HepG2 (cell line): ENCODE measurements at regions not wholly inside any gene's neighbourhood (a gene's known extent, or its start where the extent isn't known, plus 50 kb on each side); places are given as distances from the start of the nearest gene placed in this dataset.

Source experiments
- CREB1 ChIP-seq, 2 experiments: fragments of 450-650 bp in 1 of 2; IDR thresholded peaks; 2 replicates each; pipeline ENCODE4 v1.6.1; 2016 to 2017; ENCODE audit warnings: control low read depth in 1 of 2, mild to moderate bottlenecking in 1 of 2, missing compliant biosample characterization in 1 of 2, missing genetic modification characterization in 1 of 2
- EP300 ChIP-seq, 3 experiments: sonication (generic) in 1 of 3; formaldehyde crosslinking in 1 of 3; IDR thresholded peaks; 2 replicates each; pipeline versions ENCODE4 v1.5.1 to v1.6.1; 2011 to 2020; ENCODE audit warnings: low read depth in 2 of 3, low read length in 2 of 3, borderline replicate concordance in 1 of 3, improper control_type of control experiment in 1 of 3, mild to moderate bottlenecking in 1 of 3, missing genetic modification reagents in 1 of 3, moderate library complexity in 1 of 3
- ESRRA ChIP-seq: sonication (generic); formaldehyde crosslinking; IDR thresholded peaks from 2 replicates; pipeline ENCODE4 v1.5.1; 2020; ENCODE audit warnings: mild to moderate bottlenecking, low read depth, missing genetic modification reagents
- KDM6A ChIP-seq: IDR thresholded peaks from 2 replicates; pipeline ENCODE4 v1.6.1; 2016; ENCODE audit warnings: low read depth
- MTF1 ChIP-seq: sonication (generic); formaldehyde crosslinking; IDR thresholded peaks from 2 replicates; pipeline ENCODE4 v1.5.0; 2020; ENCODE audit warnings: missing genetic modification reagents
- NFE2L1 ChIP-seq: sonication (generic); formaldehyde crosslinking; IDR thresholded peaks from 2 replicates; pipeline ENCODE4 v1.4.0; 2020; ENCODE audit warnings: missing genetic modification reagents, mild to moderate bottlenecking, borderline replicate concordance
- TAF1 ChIP-seq: sonication (generic); formaldehyde crosslinking; IDR thresholded peaks from 2 replicates; pipeline ENCODE4 v1.4.0; 2020; ENCODE audit warnings: missing genetic modification reagents
- TEAD3 ChIP-seq: optimal IDR thresholded peaks from 2 replicates; pipeline ENCODE3; 2016; ENCODE audit warnings: borderline replicate concordance
- UBTF ChIP-seq: sonication (generic); formaldehyde crosslinking; IDR thresholded peaks from 2 replicates; pipeline ENCODE4 v1.4.0; 2020; ENCODE audit warnings: mild to moderate bottlenecking, missing genetic modification reagents
- YY1 ChIP-seq: IDR thresholded peaks from 2 replicates; pipeline ENCODE4 v1.6.1; 2011; ENCODE audit warnings: low read length, low read depth, moderate library complexity, mild to moderate bottlenecking; ENCODE audit not compliant: insufficient read depth, insufficient replicate concordance
- ZFP62 ChIP-seq: sonication (generic); formaldehyde crosslinking; IDR thresholded peaks from 2 replicates; pipeline ENCODE4 v1.4.0; 2020; ENCODE audit warnings: missing genetic modification reagents
- ZNF670 ChIP-seq: sonication (generic); formaldehyde crosslinking; IDR thresholded peaks from 2 replicates; pipeline ENCODE4 v1.8.0; 2022; ENCODE audit warnings: mild to moderate bottlenecking, missing genetic modification reagents, borderline replicate concordance
- ZNF800 ChIP-seq: sonication (generic); formaldehyde crosslinking; IDR thresholded peaks from 2 replicates; pipeline ENCODE4 v1.4.0; 2020; ENCODE audit warnings: missing genetic modification reagents

GRCh38 chr2:36087344-36087743, 268.2 kb upstream of the CRIM1 start:
- TF ChIP-seq ZNF800 (CRISPR knock-in tag) (no peak), MTF1 (CRISPR knock-in tag) (no peak), EP300 (IDR thresholded peaks at IDR 0.05; ENCODE audit: low read depth in 2 of 2, low read length in 2 of 2) (no peak), EP300 (CRISPR knock-in tag; IDR thresholded peaks at IDR 0.05; ENCODE audit: borderline replicate concordance) (no peak), ZFP62 (CRISPR knock-in tag) (no peak), YY1 (no peak), UBTF (CRISPR knock-in tag) (no peak), TEAD3 (CRISPR knock-in tag) (no peak), KDM6A (CRISPR knock-in tag) (no peak), NFE2L1 (CRISPR knock-in tag) (no peak), CREB1 (IDR thresholded peaks at IDR 0.05) (no peak), CREB1 (CRISPR knock-in tag; IDR thresholded peaks at IDR 0.05) (no peak), ESRRA (no peak), ZNF670 (CRISPR knock-in tag) (no peak), TAF1 (CRISPR knock-in tag) (no peak)
